ENCODE measurements at regions not wholly inside any gene's neighbourhood (a gene's known extent, or its start where the extent isn't known, plus 50 kb on each side); places are given as distances from the start of the nearest gene placed in this dataset.

GRCh38 chr17:56699186-56699894 lies 105.8 kb downstream of the NOG start:
- Mint-ChIP-seq H3K4me3 (ENCODE audit: unreplicated experiment) (no peak overlapping the region), H3K27me3 (ENCODE audit: unreplicated experiment) (peaks cover 4% of the 10 kb centered on the region), H3K27ac (ENCODE audit: unreplicated experiment) (peak overlapping the region; percentile 57), H3K36me3 (ENCODE audit: low read depth, unreplicated experiment) (no peaks in the 10 kb centered on the region), H3K9me3 (ENCODE audit: unreplicated experiment) (no peaks in the 10 kb centered on the region), H3K4me1 (ENCODE audit: unreplicated experiment) (peaks cover 6% of the 10 kb centered on the region)
- DNase-seq (ENCODE audit: low spot score), result peak; percentile 44
- TF ChIP-seq CTCF (IDR thresholded peaks at IDR 0.05; ENCODE audit: unreplicated experiment), result no peak

GRCh38 chr17:56700919-56701420 lies 107.5 kb downstream of the NOG start:
- Mint-ChIP-seq H3K9me3 (ENCODE audit: unreplicated experiment) (no peaks in the 10 kb centered on the region), H3K4me3 (ENCODE audit: unreplicated experiment) (no peak overlapping the region), H3K27ac (ENCODE audit: unreplicated experiment) (no peak overlapping the region), H3K27me3 (ENCODE audit: unreplicated experiment) (peaks cover 4% of the 10 kb centered on the region), H3K36me3 (ENCODE audit: low read depth, unreplicated experiment) (no peaks in the 10 kb centered on the region), H3K4me1 (ENCODE audit: unreplicated experiment) (peaks cover 6% of the 10 kb centered on the region)
- no peak for TF ChIP-seq CTCF (IDR thresholded peaks at IDR 0.05; ENCODE audit: unreplicated experiment)
- DNase-seq (ENCODE audit: low spot score), result no peak

GRCh38 chr17:56707312-56708219 lies 114.1 kb downstream of the NOG start:
- Mint-ChIP-seq H3K27ac (ENCODE audit: unreplicated experiment) (no peak overlapping the region), H3K4me1 (ENCODE audit: unreplicated experiment) (no peaks in the 10 kb centered on the region), H3K4me3 (ENCODE audit: unreplicated experiment) (no peak overlapping the region), H3K9me3 (ENCODE audit: unreplicated experiment) (no peaks in the 10 kb centered on the region), H3K36me3 (ENCODE audit: low read depth, unreplicated experiment) (no peaks in the 10 kb centered on the region), H3K27me3 (ENCODE audit: unreplicated experiment) (no peaks in the 10 kb centered on the region)
- DNase-seq (ENCODE audit: low spot score), result no peak
- TF ChIP-seq CTCF (IDR thresholded peaks at IDR 0.05; ENCODE audit: unreplicated experiment), result no peak

- Mint-ChIP-seq H3K27me3 (ENCODE audit: unreplicated experiment) (no peaks in the 10 kb centered on the region), H3K27ac (ENCODE audit: unreplicated experiment) (no peak overlapping the region), H3K36me3 (ENCODE audit: low read depth, unreplicated experiment) (no peaks in the 10 kb centered on the region), H3K4me1 (ENCODE audit: unreplicated experiment) (no peaks in the 10 kb centered on the region), H3K4me3 (ENCODE audit: unreplicated experiment) (no peak overlapping the region), H3K9me3 (ENCODE audit: unreplicated experiment) (no peaks in the 10 kb centered on the region)
- TF ChIP-seq CTCF (IDR thresholded peaks at IDR 0.05; ENCODE audit: unreplicated experiment), result no peak
- DNase-seq (ENCODE audit: low spot score), result no peak
These were observed 114.7 kb downstream of the NOG start for GRCh38 chr17:56708220-56708558.
